HG03575 (cell line): ENCODE measurements at regions not wholly inside any gene's neighbourhood (a gene's known extent, or its start where the extent isn't known, plus 50 kb on each side); places are given as distances from the start of the nearest gene placed in this dataset.
A peak's percentile ranks its signal among the peaks of the same experiment; 100 is the strongest.
"Not testable (repeated sequence)": the region's sequence is repeated elsewhere in the genome, so short reads cannot be mapped to it uniquely, and the experiment has no call there.

Experiments used
- ATAC-seq: cut with Tn5 transposase; IDR thresholded peaks from one replicate; pipeline ENCODE4 v1.9.1; 2021; ENCODE audit not compliant: unreplicated experiment, insufficient number of reproducible peaks, low FRiP score; ENCODE audit errors: extremely low read depth

- no peak for ATAC-seq
Measured at GRCh38 chr9:110029956-110030480, 177.9 kb downstream of the C9orf152 start.

GRCh38 chr9:110030632-110031031, 177.3 kb downstream of the C9orf152 start:
- ATAC-seq: no peak

GRCh38 chr9:110031511-110032173, 176.3 kb downstream of the C9orf152 start:
- ATAC-seq: no peak

- ATAC-seq: not testable (repeated sequence)
Measured at GRCh38 chr9:110032532-110032931, 175.4 kb downstream of the C9orf152 start.

- no peak for ATAC-seq
Measured at GRCh38 chr9:110033869-110034268, 174.1 kb downstream of the C9orf152 start.

GRCh38 chr9:110036286-110036685, 171.7 kb downstream of the C9orf152 start:
- no peak for ATAC-seq

- ATAC-seq: no peak
Measured at GRCh38 chr9:110040788-110041187, 167.2 kb downstream of the C9orf152 start.

- ATAC-seq: no peak
Measured at GRCh38 chr9:110041452-110041851, 166.5 kb downstream of the C9orf152 start.

- no peak for ATAC-seq
Measured at GRCh38 chr9:110047232-110047954, 160.6 kb downstream of the C9orf152 start.

GRCh38 chr9:110047955-110048402, 160.0 kb downstream of the C9orf152 start:
- ATAC-seq: no peak

GRCh38 chr9:110048403-110048975, 159.5 kb downstream of the C9orf152 start:
- no peak for ATAC-seq

GRCh38 chr9:110048976-110049698, 158.8 kb downstream of the C9orf152 start:
- ATAC-seq: no peak

GRCh38 chr9:110049699-110050450, 158.1 kb downstream of the C9orf152 start:
- no peak for ATAC-seq

GRCh38 chr9:110050925-110051355, 157.0 kb downstream of the C9orf152 start:
- peak; percentile 44 for ATAC-seq

- ATAC-seq: no peak
Measured at GRCh38 chr9:110056062-110056461, 151.9 kb downstream of the C9orf152 start.

- no peak for ATAC-seq
Measured at GRCh38 chr9:110058304-110058953, 149.5 kb downstream of the C9orf152 start.

- ATAC-seq: no peak
Measured at GRCh38 chr9:110059461-110059860, 148.5 kb downstream of the C9orf152 start.

GRCh38 chr9:110064803-110065202, 143.2 kb downstream of the C9orf152 start:
- no peak for ATAC-seq
